B cell (primary cell): ENCODE measurements at regions not wholly inside any gene's neighbourhood (a gene's known extent, or its start where the extent isn't known, plus 50 kb on each side); places are given as distances from the start of the nearest gene placed in this dataset.

Experiments
- ATAC-seq: fragments of 200-7000 bp; cut with Tn5 transposase; one replicate; pipeline ENCODE4 v1.10.0; 2021; ENCODE audit warnings: low read depth, mild to moderate bottlenecking, moderate number of reproducible peaks, moderate library complexity
- CTCF ChIA-PET: fragments of 350-600 bp; sonication (Branson Sonifier 250); formaldehyde crosslinking; loops from one replicate; lab custom pipeline; 2021; ENCODE audit warnings: antibody characterized with exemption, inconsistent platforms; lab: Charles Lee
- POLR2A ChIA-PET: fragments of 350-600 bp; sonication (Branson Sonifier 250); formaldehyde crosslinking; loops from one replicate; lab custom pipeline; 2021; ENCODE audit warnings: antibody characterized with exemption; lab: Charles Lee
- DNase-seq: peaks from one replicate; pipeline ENCODE4 v3.0.0; 2013
- H2AFZ ChIP-seq: 2 replicates; pipeline ENCODE4 v1.6.1; 2012; ENCODE audit warnings: mild to moderate bottlenecking, low read depth, low read length; ENCODE audit not compliant: insufficient read depth, poor library complexity, severe bottlenecking
- H3K27ac ChIP-seq, 2 donors: 1 replicate in 1 of 2; 2 replicates in 1 of 2; pipeline ENCODE4 v1.5.1; 2012 to 2013; ENCODE audit warnings: low read length in 2 of 2, mild to moderate bottlenecking in 2 of 2, moderate library complexity in 1 of 2
- H3K27me3 ChIP-seq, 4 experiments: fragments of 200-600 bp in 1 of 4; sonication (generic) in 1 of 4; replicated peaks in 1 of 4; 1 replicate in 2 of 4; 2 replicates in 2 of 4; pipeline versions ENCODE4 v1.6.1 to v1.7.0; 2013 to 2016; ENCODE audit warnings: low read length in 3 of 4, mild to moderate bottlenecking in 2 of 4, mixed read lengths in 1 of 4, moderate library complexity in 1 of 4; ENCODE audit not compliant: insufficient read depth in 4 of 4, control insufficient read depth in 3 of 4; ENCODE audit errors: control extremely low read depth in 1 of 4
- H3K36me3 ChIP-seq, 2 experiments: replicated peaks in 1 of 2; 1 replicate in 1 of 2; 2 replicates in 1 of 2; pipeline versions ENCODE4 v1.6.1 to v1.7.1; 2013; ENCODE audit warnings: low read length in 1 of 2; ENCODE audit not compliant: insufficient read depth in 2 of 2, control insufficient read depth in 1 of 2; ENCODE audit errors: control extremely low read depth in 1 of 2, extremely low read depth in 1 of 2
- H3K4me1 ChIP-seq, 2 donors: fragments of 200-600 bp in 1 of 2; sonication (generic) in 1 of 2; 1 replicate in 1 of 2; 2 replicates in 1 of 2; pipeline versions ENCODE4 v1.5.1 to v1.6.1; 2013 to 2017; ENCODE audit warnings: low read length in 2 of 2; ENCODE audit not compliant: control insufficient read depth in 2 of 2, insufficient read depth in 2 of 2
- H3K4me2 ChIP-seq: replicated peaks from 2 replicates; pipeline ENCODE3; 2012; ENCODE audit warnings: mild to moderate bottlenecking, low read depth, low read length; ENCODE audit not compliant: poor library complexity, severe bottlenecking
- H3K4me3 ChIP-seq, 5 experiments: fragments of 200-600 bp in 1 of 5; sonication (generic) in 1 of 5; 1 replicate in 3 of 5; 2 replicates in 2 of 5; pipeline versions ENCODE4 v1.5.1 to v1.7.0; 2011 to 2016; ENCODE audit warnings: low read length in 4 of 5, mild to moderate bottlenecking in 4 of 5, low read depth in 2 of 5, control low read depth in 1 of 5, moderate library complexity in 1 of 5; ENCODE audit not compliant: insufficient read depth in 1 of 5; ENCODE audit errors: control extremely low read depth in 1 of 5, extremely low read depth in 1 of 5
- H3K79me2 ChIP-seq: fragments of 200-600 bp; sonication (generic); one replicate; pipeline ENCODE4 v1.6.0; 2016; ENCODE audit warnings: low read length; ENCODE audit not compliant: control insufficient read depth, insufficient read depth
- H3K9ac ChIP-seq: fragments of 200-600 bp; sonication (generic); 2 replicates; pipeline ENCODE4 v1.6.1; 2017; ENCODE audit warnings: mild to moderate bottlenecking, low read length, moderate library complexity
- H3K9me3 ChIP-seq, 3 donors: one replicate each; pipeline versions ENCODE4 v1.6.1 to v1.7.1; 2013; ENCODE audit warnings: low read length in 2 of 3; ENCODE audit not compliant: control insufficient read depth in 2 of 3, insufficient read depth in 1 of 3; ENCODE audit errors: control extremely low read depth in 1 of 3
- H4K20me1 ChIP-seq: 2 replicates; pipeline ENCODE4 v1.6.0; 2012; ENCODE audit warnings: mild to moderate bottlenecking, low read length; ENCODE audit not compliant: insufficient read depth, control insufficient read depth, poor library complexity, severe bottlenecking
- H3K27ac Mint-ChIP-seq: one replicate; pipeline ENCODE4 v1.8.0; 2021; ENCODE audit warnings: mixed read lengths
- H3K27me3 Mint-ChIP-seq: one replicate; pipeline ENCODE4 v1.8.0; 2021; ENCODE audit warnings: mixed read lengths
- H3K4me1 Mint-ChIP-seq: one replicate; pipeline ENCODE4 v1.8.0; 2021; ENCODE audit warnings: mixed read lengths
- H3K4me3 Mint-ChIP-seq: one replicate; pipeline ENCODE4 v1.8.0; 2021; ENCODE audit warnings: mixed read lengths
- H3K9me3 Mint-ChIP-seq: one replicate; pipeline ENCODE4 v1.8.0; 2022; ENCODE audit warnings: mixed read lengths; ENCODE audit not compliant: insufficient read depth
- EZH2 ChIP-seq: IDR thresholded peaks from 2 replicates; pipeline ENCODE4 v1.6.1; 2012; ENCODE audit warnings: borderline replicate concordance, low read depth, mild to moderate bottlenecking, moderate library complexity, low read length; ENCODE audit not compliant: insufficient read depth, poor library complexity, severe bottlenecking
- WGBS: methylation state at CpG from one replicate; pipeline ENCODE4 v1.1.5; 2013; ENCODE audit warnings: missing lambda C conversion rate; ENCODE audit not compliant: insufficient coverage; 5-methylcytosine and 5-hydroxymethylcytosine counted together
- intact Hi-C: fragments of 100-400 bp; cut with micrococcal nuclease; formaldehyde crosslinking; loops from one replicate; pipeline ENCODE4 v1.10.0; 2022
- TF ChIP-seq, protein P1 (sequence below): fragments of 200-600 bp; IDR thresholded peaks from one replicate; pipeline ENCODE4 v1.8.0; 2022; ENCODE audit warnings: antibody characterized with exemption, mild to moderate bottlenecking

DNA sequence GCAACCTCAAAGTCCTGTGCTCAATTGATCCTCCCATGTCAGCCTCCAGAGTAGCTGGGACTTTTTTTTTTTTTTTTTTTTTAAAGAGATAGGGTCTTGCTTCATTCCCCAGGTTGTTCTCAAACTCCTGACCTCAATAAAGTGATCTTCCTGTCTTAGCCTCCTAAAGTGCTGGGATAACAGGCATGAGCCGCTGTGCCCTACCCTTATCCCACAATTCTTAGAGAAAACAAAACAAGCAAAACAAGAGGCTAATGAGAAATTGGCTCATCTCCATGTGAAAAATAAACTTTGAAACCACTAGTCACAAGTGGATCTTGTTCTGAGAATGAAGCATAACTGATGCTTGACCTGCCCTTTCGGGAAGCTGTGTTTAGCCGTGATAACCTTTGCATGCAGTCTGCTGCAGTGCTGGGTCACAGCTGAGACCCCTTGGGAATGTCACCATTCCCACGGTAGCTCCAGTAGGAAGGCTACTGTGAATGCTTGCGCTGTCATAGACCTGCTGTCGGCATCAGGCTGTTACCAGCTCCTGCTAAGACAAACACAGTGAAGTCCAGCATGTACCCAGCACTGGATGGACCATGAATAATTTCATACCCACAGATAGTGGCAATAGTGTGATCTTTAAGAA, 290.7 kb upstream of the KIAA1217 start:
- CTCF ChIA-PET = no interaction called here

DNA sequence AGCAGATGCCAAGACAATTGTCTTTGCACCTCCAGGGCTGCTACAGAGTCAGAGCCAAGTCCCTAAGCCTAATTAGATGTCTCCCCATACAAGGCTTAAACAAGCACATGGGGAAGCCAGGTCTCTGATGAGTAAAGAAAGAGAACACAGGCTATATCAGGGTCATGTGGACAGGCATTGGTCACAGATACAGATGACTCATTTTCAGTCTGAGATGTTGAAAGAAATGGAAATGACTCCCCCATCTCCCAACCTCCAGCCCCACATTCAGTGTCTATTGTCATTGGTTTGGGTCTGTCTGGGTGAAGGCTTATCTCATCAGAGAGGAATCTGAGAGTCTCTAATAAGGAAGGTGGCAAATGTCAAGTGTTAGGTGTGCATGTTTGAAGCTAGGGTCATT, 290.1 kb upstream of the KIAA1217 start:
- Histone ChIP-seq H3K9ac (no peak overlapping the region), H3K4me1 (no peaks in the 10 kb centered on the region), H4K20me1 (no peaks in the 10 kb centered on the region), H2AFZ (no peak overlapping the region), H3K4me3 (no peak overlapping the region), H3K9me3 (no peaks in the 10 kb centered on the region), H3K27me3 (no peaks in the 10 kb centered on the region), H3K27ac (no peak overlapping the region), H3K79me2 (no peaks in the 10 kb centered on the region), H3K36me3 (no peaks in the 10 kb centered on the region), H3K4me2 (no peak overlapping the region)
- intact Hi-C loops = no loop called here
- ATAC-seq (no peak), DNase-seq (no peak)
- peaks cover 2% of the 10 kb centered on the region for H3K9me3 Mint-ChIP-seq
- TF ChIP-seq EZH2 = no peak
- TF ChIP-seq, protein P1, sequence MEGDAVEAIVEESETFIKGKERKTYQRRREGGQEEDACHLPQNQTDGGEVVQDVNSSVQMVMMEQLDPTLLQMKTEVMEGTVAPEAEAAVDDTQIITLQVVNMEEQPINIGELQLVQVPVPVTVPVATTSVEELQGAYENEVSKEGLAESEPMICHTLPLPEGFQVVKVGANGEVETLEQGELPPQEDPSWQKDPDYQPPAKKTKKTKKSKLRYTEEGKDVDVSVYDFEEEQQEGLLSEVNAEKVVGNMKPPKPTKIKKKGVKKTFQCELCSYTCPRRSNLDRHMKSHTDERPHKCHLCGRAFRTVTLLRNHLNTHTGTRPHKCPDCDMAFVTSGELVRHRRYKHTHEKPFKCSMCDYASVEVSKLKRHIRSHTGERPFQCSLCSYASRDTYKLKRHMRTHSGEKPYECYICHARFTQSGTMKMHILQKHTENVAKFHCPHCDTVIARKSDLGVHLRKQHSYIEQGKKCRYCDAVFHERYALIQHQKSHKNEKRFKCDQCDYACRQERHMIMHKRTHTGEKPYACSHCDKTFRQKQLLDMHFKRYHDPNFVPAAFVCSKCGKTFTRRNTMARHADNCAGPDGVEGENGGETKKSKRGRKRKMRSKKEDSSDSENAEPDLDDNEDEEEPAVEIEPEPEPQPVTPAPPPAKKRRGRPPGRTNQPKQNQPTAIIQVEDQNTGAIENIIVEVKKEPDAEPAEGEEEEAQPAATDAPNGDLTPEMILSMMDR = no peak
- POLR2A ChIA-PET = no interaction called here
- H3K4me1 Mint-ChIP-seq = no peaks in the 10 kb centered on the region
- H3K4me3 Mint-ChIP-seq = no peak overlapping the region
- CTCF ChIA-PET = no interaction called here
- H3K27ac Mint-ChIP-seq = no peak overlapping the region
- H3K27me3 Mint-ChIP-seq = peaks cover 2% of the 10 kb centered on the region

More for the DNA sequence above, 290.7 kb upstream of the KIAA1217 start:
- intact Hi-C loops = no loop called here
- Histone ChIP-seq H3K4me1 (no peaks in the 10 kb centered on the region), H3K27ac (no peak overlapping the region), H3K4me3 (no peak overlapping the region), H2AFZ (no peak overlapping the region), H3K4me2 (no peak overlapping the region), H3K79me2 (no peaks in the 10 kb centered on the region), H3K27me3 (no peaks in the 10 kb centered on the region), H3K9me3 (no peaks in the 10 kb centered on the region), H3K36me3 (no peaks in the 10 kb centered on the region), H4K20me1 (no peaks in the 10 kb centered on the region), H3K9ac (no peak overlapping the region)
- Mint-ChIP-seq H3K27me3 (peaks cover 2% of the 10 kb centered on the region), H3K9me3 (peaks cover 2% of the 10 kb centered on the region), H3K4me3 (no peak overlapping the region), H3K4me1 (no peaks in the 10 kb centered on the region), H3K27ac (no peak overlapping the region)
- DNase-seq = no peak
- POLR2A ChIA-PET = no interaction called here
- WGBS = 94% methylated on average over 5 of the region's 6 CpGs
- TF ChIP-seq, protein P1 = no peak
- TF ChIP-seq EZH2 = no peak
- no peak for ATAC-seq
